Tibial nerve (tissue), 4 donors: ENCODE measurements at regions not wholly inside any gene's neighbourhood (a gene's known extent, or its start where the extent isn't known, plus 50 kb on each side); places are given as distances from the start of the nearest gene placed in this dataset.

Source experiments
- DNase-seq, 2 donors: peaks; one replicate each; pipeline ENCODE4 v3.0.0-alpha.2; 2019; ENCODE audit warnings: low spot score in 2 of 2
- H3K27ac ChIP-seq, 4 donors: fragments of 200-600 bp; sonication (generic) in 3 of 4; one replicate each; pipeline ENCODE4 v1.5.1; 2017 to 2019; ENCODE audit warnings: mild to moderate bottlenecking in 1 of 4
- H3K27me3 ChIP-seq, 2 donors: fragments of 200-600 bp; sonication (generic) in 1 of 2; one replicate each; pipeline versions ENCODE4 v1.5.1 to v1.6.0; 2017 to 2019
- H3K36me3 ChIP-seq, 3 donors: fragments of 200-600 bp; sonication (generic); one replicate each; pipeline ENCODE4 v1.5.1; 2018 to 2019
- H3K4me1 ChIP-seq, 4 donors: fragments of 200-600 bp; sonication (generic) in 3 of 4; one replicate each; pipeline ENCODE4 v1.5.1; 2017 to 2019
- H3K4me3 ChIP-seq, 4 donors: fragments of 200-600 bp; sonication (generic) in 3 of 4; one replicate each; pipeline ENCODE4 v1.5.1; 2017 to 2019; ENCODE audit warnings: mild to moderate bottlenecking in 1 of 4, moderate library complexity in 1 of 4
- H3K9me3 ChIP-seq, 4 donors: fragments of 200-600 bp; sonication (generic) in 3 of 4; one replicate each; pipeline ENCODE4 v1.5.1; 2017 to 2019
- EP300 ChIP-seq, 2 donors: sonication (generic); formaldehyde crosslinking; IDR thresholded peaks; one replicate each; pipeline ENCODE4 v1.6.1; 2017; ENCODE audit warnings: antibody characterized with exemption in 2 of 2, mild to moderate bottlenecking in 1 of 2
- POLR2A ChIP-seq, 2 donors: fragments of 450-650 bp; IDR thresholded peaks; one replicate each; pipeline ENCODE4 v1.6.1; 2017; ENCODE audit warnings: antibody characterized with exemption in 2 of 2, mild to moderate bottlenecking in 2 of 2, moderate library complexity in 2 of 2
- WGBS, 2 donors: methylation state at CpG; one replicate each; pipeline ENCODE4 v1.1.5; 2018; 5-methylcytosine and 5-hydroxymethylcytosine counted together
- TF ChIP-seq, protein P1 (sequence below), 5 experiments: fragments of 200-600 bp in 3 of 5; fragments of 450-650 bp in 2 of 5; sonication (generic) in 3 of 5; IDR thresholded peaks; one replicate each; pipeline ENCODE4 v1.5.1; 2016 to 2019; ENCODE audit warnings: antibody characterized with exemption in 5 of 5, mild to moderate bottlenecking in 3 of 5, moderate library complexity in 2 of 5

DNA sequence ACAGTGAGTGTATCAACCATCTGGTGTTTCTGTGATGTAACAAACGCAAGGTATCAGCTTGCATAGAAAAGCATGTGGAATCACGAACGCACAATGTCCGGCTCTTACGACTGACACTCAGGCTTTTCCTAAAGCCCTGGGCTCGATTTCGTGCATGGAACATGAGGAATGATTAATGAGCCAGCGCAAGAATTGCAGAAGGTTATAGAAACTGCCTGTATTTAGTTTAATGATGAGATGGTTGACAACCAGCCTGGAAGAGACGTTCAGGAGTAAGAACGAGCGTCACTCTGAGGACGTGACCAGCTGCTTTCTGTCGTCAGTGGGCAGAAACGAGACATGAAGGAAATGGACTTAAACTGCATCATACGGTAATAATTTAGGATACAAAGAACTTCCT is 497.6 kb downstream of the IRX1 start:
- H3K36me3 ChIP-seq: no peaks in the 10 kb centered on the region
- no peaks in the 10 kb centered on the region for H3K9me3 ChIP-seq
- H3K27ac ChIP-seq: no peak overlapping the region
- H3K4me3 ChIP-seq: no peak overlapping the region
- H3K4me1 ChIP-seq: no peaks in the 10 kb centered on the region
- DNase-seq: no peak
- 77 to 80% methylated on average over 15 of the region's 15 CpGs for WGBS, 2 donors
- TF ChIP-seq EP300 (IDR thresholded peaks at IDR 0.05) (no peak), POLR2A (IDR thresholded peaks at IDR 0.05) (no peak)
- TF ChIP-seq, protein P1, sequence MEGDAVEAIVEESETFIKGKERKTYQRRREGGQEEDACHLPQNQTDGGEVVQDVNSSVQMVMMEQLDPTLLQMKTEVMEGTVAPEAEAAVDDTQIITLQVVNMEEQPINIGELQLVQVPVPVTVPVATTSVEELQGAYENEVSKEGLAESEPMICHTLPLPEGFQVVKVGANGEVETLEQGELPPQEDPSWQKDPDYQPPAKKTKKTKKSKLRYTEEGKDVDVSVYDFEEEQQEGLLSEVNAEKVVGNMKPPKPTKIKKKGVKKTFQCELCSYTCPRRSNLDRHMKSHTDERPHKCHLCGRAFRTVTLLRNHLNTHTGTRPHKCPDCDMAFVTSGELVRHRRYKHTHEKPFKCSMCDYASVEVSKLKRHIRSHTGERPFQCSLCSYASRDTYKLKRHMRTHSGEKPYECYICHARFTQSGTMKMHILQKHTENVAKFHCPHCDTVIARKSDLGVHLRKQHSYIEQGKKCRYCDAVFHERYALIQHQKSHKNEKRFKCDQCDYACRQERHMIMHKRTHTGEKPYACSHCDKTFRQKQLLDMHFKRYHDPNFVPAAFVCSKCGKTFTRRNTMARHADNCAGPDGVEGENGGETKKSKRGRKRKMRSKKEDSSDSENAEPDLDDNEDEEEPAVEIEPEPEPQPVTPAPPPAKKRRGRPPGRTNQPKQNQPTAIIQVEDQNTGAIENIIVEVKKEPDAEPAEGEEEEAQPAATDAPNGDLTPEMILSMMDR (IDR thresholded peaks at IDR 0.05): no peak
- H3K27me3 ChIP-seq: no peaks in the 10 kb centered on the region

DNA sequence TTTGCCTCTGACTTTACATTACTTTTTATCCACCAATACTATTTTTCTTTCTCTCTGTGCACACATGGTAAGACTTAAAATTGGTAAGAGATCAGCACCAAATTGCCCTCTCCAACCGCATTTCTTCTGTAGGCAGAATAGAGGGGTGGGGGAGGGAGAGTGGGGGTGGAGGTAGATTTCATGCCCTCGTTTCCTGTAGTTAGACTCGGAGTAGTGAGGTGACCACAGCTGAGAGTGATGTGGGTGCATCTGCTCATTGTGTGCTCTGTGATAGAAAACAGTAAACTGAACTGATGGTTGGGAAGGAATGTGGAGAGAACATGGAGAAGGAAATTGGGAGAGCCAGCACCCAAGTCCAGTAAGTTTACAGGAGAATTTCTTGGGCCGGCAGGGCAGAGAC is 498.3 kb downstream of the IRX1 start:
- Histone ChIP-seq H3K36me3 (no peaks in the 10 kb centered on the region), H3K4me3 (no peak overlapping the region), H3K4me1 (no peaks in the 10 kb centered on the region), H3K9me3 (no peaks in the 10 kb centered on the region), H3K27me3 (no peaks in the 10 kb centered on the region), H3K27ac (no peak overlapping the region)
- WGBS, 2 donors: 72 to 74% methylated on average over 4 of the region's 4 CpGs
- no peak for TF ChIP-seq POLR2A (IDR thresholded peaks at IDR 0.05)
- no peak for TF ChIP-seq EP300 (IDR thresholded peaks at IDR 0.05)
- TF ChIP-seq, protein P1 (IDR thresholded peaks at IDR 0.05): no peak
- DNase-seq: no peak

DNA sequence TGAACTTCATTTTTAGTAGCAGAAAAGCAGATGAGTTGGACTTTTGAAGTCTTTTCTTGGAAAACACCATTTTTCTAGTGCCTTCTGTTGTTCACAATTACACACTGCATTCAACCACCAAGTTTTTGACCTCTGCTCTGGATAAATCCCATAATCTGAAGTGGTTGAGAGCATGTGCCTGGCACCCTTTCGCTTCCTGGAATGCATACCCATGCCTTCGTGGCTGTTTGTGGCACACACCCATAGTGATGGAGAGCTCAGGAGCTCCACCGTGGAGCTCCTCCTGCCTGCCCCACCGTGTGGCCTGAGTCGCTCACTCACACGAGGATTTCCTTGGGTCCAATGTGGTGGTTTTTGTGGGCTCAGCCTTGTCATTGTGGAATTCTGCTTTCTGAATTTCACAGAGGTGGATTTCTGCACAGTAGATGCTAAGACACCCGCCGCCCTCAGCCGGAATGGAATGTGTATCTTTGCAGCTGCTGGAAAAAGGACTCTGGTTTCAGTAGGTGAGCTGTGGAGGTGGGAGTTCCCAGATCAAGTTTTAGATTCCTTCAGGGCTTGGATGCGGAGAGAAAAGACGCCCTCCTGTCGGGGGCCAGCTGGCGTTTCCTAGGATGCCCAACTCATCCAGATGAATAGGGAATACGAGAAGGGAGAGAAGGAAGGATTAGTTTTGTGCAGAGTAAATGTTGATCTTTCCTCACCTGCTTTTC is 500.4 kb downstream of the IRX1 start:
- Histone ChIP-seq H3K4me1 (no peaks in the 10 kb centered on the region), H3K36me3 (no peaks in the 10 kb centered on the region), H3K9me3 (no peaks in the 10 kb centered on the region), H3K27ac (no peak overlapping the region), H3K4me3 (no peak overlapping the region), H3K27me3 (no peaks in the 10 kb centered on the region)
- 83 to 87% methylated on average over 14 of the region's 14 CpGs for WGBS, 2 donors
- TF ChIP-seq, protein P1 (IDR thresholded peaks at IDR 0.05): no peak
- no peak for TF ChIP-seq POLR2A (IDR thresholded peaks at IDR 0.05)
- TF ChIP-seq EP300 (IDR thresholded peaks at IDR 0.05): no peak
- no peak for DNase-seq

DNA sequence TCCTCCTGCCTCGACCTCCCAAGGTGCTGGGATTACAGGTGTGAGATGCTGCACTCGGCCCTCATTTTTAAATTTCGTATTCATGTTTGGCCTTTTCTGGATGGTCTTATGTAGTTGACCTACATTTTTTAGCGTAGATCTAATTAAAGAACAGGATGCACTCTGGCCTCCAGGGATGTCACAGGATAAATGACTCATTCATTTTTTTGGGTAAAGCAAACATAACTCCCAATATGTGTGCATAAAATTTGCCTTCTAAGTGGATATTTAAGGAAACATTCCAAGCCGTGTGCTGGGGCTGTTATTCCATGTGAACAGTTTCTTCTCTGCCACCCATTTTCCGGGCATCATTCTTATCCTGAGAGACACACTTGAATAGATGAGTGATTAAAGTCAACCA is 501.6 kb downstream of the IRX1 start:
- Histone ChIP-seq H3K27me3 (no peaks in the 10 kb centered on the region), H3K4me3 (no peak overlapping the region), H3K4me1 (no peaks in the 10 kb centered on the region), H3K36me3 (no peaks in the 10 kb centered on the region), H3K27ac (no peak overlapping the region), H3K9me3 (no peaks in the 10 kb centered on the region)
- 63 to 65% methylated on average over 6 of the region's 6 CpGs for WGBS, 2 donors
- DNase-seq: no peak
- TF ChIP-seq, protein P1 (IDR thresholded peaks at IDR 0.05): no peak
- TF ChIP-seq EP300 (IDR thresholded peaks at IDR 0.05): no peak
- TF ChIP-seq POLR2A (IDR thresholded peaks at IDR 0.05): no peak

DNA sequence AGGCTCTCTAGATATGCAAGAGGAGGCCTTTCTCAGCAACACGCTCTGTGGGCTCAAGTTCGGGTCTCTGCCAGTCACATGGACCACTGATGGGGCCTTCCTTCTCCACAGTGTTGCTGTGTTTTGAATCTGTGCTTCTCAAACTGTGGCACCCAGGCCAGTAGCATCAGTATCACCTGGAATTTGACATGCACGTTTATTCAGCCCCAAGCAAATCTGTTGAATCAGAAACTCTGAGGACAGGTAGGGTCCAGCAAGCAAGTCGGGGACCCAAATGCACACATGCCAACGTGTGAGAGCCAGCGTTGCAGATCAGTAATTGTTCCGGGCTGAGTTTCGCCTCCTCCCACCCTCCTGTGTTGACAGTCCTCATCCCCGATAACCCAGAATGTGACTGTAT is 502.6 kb downstream of the IRX1 start:
- DNase-seq: no peak
- WGBS, 2 donors: 87 to 95% methylated on average over 9 of the region's 9 CpGs
- Histone ChIP-seq H3K4me3 (no peak overlapping the region), H3K36me3 (no peaks in the 10 kb centered on the region), H3K9me3 (no peaks in the 10 kb centered on the region), H3K4me1 (no peaks in the 10 kb centered on the region), H3K27me3 (no peaks in the 10 kb centered on the region), H3K27ac (no peak overlapping the region)
- TF ChIP-seq, protein P1 (IDR thresholded peaks at IDR 0.05): no peak
- TF ChIP-seq POLR2A (IDR thresholded peaks at IDR 0.05) (no peak), EP300 (IDR thresholded peaks at IDR 0.05) (no peak)
